ENCODE measurements at regions not wholly inside any gene's neighbourhood (a gene's known extent, or its start where the extent isn't known, plus 50 kb on each side); places are given as distances from the start of the nearest gene placed in this dataset.

DNA sequence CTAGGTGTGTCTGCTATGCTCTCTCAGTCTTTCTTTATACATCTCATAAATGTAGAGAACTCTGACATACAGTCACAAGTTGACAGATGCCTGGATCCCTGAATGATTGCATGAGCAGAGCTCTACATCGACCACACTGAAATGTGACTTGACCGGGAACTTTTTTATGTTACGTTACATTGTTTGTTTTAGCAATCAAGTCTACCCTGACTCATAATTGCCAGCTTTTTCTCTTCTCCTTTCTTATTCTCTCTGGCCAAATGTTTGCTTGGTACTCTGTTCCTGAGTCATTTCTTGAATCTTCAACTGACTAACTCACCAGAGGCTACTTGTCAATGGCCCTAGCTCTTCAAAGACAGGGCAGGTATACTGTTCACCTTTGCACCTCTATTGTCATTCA lies 213.6 kb upstream of the DTNBP1 start:
- WGBS, 2 donors, result 38 to 48% methylated on average over 3 of the region's 3 CpGs
- Histone ChIP-seq H3K36me3 (ENCODE audit: control insufficient read depth in 2 of 2, insufficient read depth in 2 of 2, low read length in 1 of 2) (no peaks in the 10 kb centered on the region), H3K4me3 (ENCODE audit: low read depth in 1 of 2, low read length in 2 of 2) (no peak overlapping the region), H3K27me3 (ENCODE audit: control insufficient read depth in 1 of 2, insufficient read depth in 2 of 2, low read length in 2 of 2) (no peaks in the 10 kb centered on the region), H3K27ac (ENCODE audit: low read depth in 2 of 2, low read length in 1 of 2) (no peak overlapping the region), H3K9me3 (ENCODE audit: control insufficient read depth in 2 of 2, insufficient read depth in 1 of 2, low read depth in 1 of 2, low read length in 1 of 2) (peaks cover 0 to 4% of the 10 kb centered on the region in 2 donors), H3K4me1 (ENCODE audit: control insufficient read depth in 2 of 2, insufficient read depth in 2 of 2, low read length in 1 of 2) (no peaks in the 10 kb centered on the region)

DNA sequence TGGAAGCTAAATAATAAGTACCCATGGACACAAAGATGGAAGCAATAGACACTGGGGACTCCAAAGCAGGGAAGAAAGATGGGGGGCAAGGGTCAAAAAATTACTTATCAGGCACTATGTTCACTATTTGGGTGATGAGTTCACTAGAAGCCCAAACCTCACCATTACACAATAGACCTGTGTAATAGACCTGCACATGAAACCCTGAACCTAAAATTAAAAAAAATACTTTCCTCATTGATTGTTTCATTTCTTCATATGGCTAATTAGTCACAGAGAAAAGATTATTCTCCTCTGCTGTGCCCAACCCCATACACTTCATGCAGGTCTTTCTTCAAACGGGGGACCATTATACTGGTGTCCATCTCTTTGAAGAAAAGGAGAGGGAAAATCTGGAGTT lies 213.0 kb upstream of the DTNBP1 start:
- H3K4me1 ChIP-seq (ENCODE audit: control insufficient read depth in 2 of 2, insufficient read depth in 2 of 2, low read length in 1 of 2), result no peaks in the 10 kb centered on the region
- peaks cover 2 to 4% of the 10 kb centered on the region in 2 donors for H3K9me3 ChIP-seq (ENCODE audit: control insufficient read depth in 2 of 2, insufficient read depth in 1 of 2, low read depth in 1 of 2, low read length in 1 of 2)
- no peaks in the 10 kb centered on the region for H3K27me3 ChIP-seq (ENCODE audit: control insufficient read depth in 1 of 2, insufficient read depth in 2 of 2, low read length in 2 of 2)
- no peak overlapping the region for H3K4me3 ChIP-seq (ENCODE audit: low read depth in 1 of 2, low read length in 2 of 2)
- H3K36me3 ChIP-seq (ENCODE audit: control insufficient read depth in 2 of 2, insufficient read depth in 2 of 2, low read length in 1 of 2), result no peaks in the 10 kb centered on the region
- no peak overlapping the region for H3K27ac ChIP-seq (ENCODE audit: low read depth in 2 of 2, low read length in 1 of 2)
- 87 to 96% methylated on average over 1 of the region's 1 CpG for WGBS, 2 donors

DNA sequence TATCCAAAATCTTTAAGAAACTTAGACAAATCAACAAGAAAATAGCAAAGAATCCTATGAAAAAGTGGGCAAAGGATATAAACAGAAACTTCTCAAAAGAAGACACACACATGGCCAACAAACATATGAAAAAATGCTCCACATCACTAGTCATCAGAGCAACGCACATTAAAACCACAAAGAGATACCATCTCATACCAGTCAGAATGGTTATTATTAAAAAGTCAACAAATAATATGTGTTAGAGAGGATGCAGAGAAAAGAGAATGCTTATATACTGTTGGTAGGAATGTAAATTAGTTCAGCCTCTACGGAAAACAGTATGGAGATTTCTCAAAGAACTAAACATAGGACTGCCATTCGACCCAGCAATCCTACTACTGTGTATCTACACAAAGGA lies 212.0 kb upstream of the DTNBP1 start:
- Histone ChIP-seq H3K4me1 (ENCODE audit: control insufficient read depth in 2 of 2, insufficient read depth in 2 of 2, low read length in 1 of 2) (no peaks in the 10 kb centered on the region), H3K27me3 (ENCODE audit: control insufficient read depth in 1 of 2, insufficient read depth in 2 of 2, low read length in 2 of 2) (no peaks in the 10 kb centered on the region), H3K9me3 (ENCODE audit: control insufficient read depth in 2 of 2, insufficient read depth in 1 of 2, low read depth in 1 of 2, low read length in 1 of 2) (peaks cover 2 to 4% of the 10 kb centered on the region in 2 donors), H3K4me3 (ENCODE audit: low read depth in 1 of 2, low read length in 2 of 2) (no peak overlapping the region), H3K27ac (ENCODE audit: low read depth in 2 of 2, low read length in 1 of 2) (no peak overlapping the region), H3K36me3 (ENCODE audit: control insufficient read depth in 2 of 2, insufficient read depth in 2 of 2, low read length in 1 of 2) (no peaks in the 10 kb centered on the region)
- WGBS, 2 donors, result 87 to 88% methylated on average over 3 of the region's 3 CpGs

GRCh38 chr6:15874326-15874725 lies 211.5 kb upstream of the DTNBP1 start:
- 89 to 90% methylated on average over 2 of the region's 2 CpGs for WGBS, 2 donors
- Histone ChIP-seq H3K9me3 (ENCODE audit: control insufficient read depth in 2 of 2, insufficient read depth in 1 of 2, low read depth in 1 of 2, low read length in 1 of 2) (peaks cover 2 to 4% of the 10 kb centered on the region in 2 donors), H3K27me3 (ENCODE audit: control insufficient read depth in 1 of 2, insufficient read depth in 2 of 2, low read length in 2 of 2) (no peaks in the 10 kb centered on the region), H3K4me3 (ENCODE audit: low read depth in 1 of 2, low read length in 2 of 2) (no peak overlapping the region), H3K36me3 (ENCODE audit: control insufficient read depth in 2 of 2, insufficient read depth in 2 of 2, low read length in 1 of 2) (no peaks in the 10 kb centered on the region), H3K4me1 (ENCODE audit: control insufficient read depth in 2 of 2, insufficient read depth in 2 of 2, low read length in 1 of 2) (no peaks in the 10 kb centered on the region), H3K27ac (ENCODE audit: low read depth in 2 of 2, low read length in 1 of 2) (no peak overlapping the region)

GRCh38 chr6:15872241-15873103 lies 209.6 kb upstream of the DTNBP1 start:
- WGBS, 2 donors, result 78% methylated on average over 11 of the region's 11 CpGs

GRCh38 chr6:15871276-15871675 lies 208.4 kb upstream of the DTNBP1 start:
- Histone ChIP-seq H3K27me3 (ENCODE audit: control insufficient read depth in 1 of 2, insufficient read depth in 2 of 2, low read length in 2 of 2) (no peaks in the 10 kb centered on the region), H3K4me1 (ENCODE audit: control insufficient read depth in 2 of 2, insufficient read depth in 2 of 2, low read length in 1 of 2) (no peaks in the 10 kb centered on the region), H3K36me3 (ENCODE audit: control insufficient read depth in 2 of 2, insufficient read depth in 2 of 2, low read length in 1 of 2) (no peaks in the 10 kb centered on the region), H3K9me3 (ENCODE audit: control insufficient read depth in 2 of 2, insufficient read depth in 1 of 2, low read depth in 1 of 2, low read length in 1 of 2) (peaks cover 2 to 4% of the 10 kb centered on the region in 2 donors), H3K4me3 (ENCODE audit: low read depth in 1 of 2, low read length in 2 of 2) (no peak overlapping the region), H3K27ac (ENCODE audit: low read depth in 2 of 2, low read length in 1 of 2) (no peak overlapping the region)
- WGBS, 2 donors, result 71 to 93% methylated on average over 6 of the region's 6 CpGs

More at GRCh38 chr6:15872241-15873103, 209.6 kb upstream of the DTNBP1 start:
- Histone ChIP-seq H3K27me3 (ENCODE audit: control insufficient read depth in 1 of 2, insufficient read depth in 2 of 2, low read length in 2 of 2) (no peaks in the 10 kb centered on the region), H3K4me1 (ENCODE audit: control insufficient read depth in 2 of 2, insufficient read depth in 2 of 2, low read length in 1 of 2) (no peaks in the 10 kb centered on the region), H3K4me3 (ENCODE audit: low read depth in 1 of 2, low read length in 2 of 2) (no peak overlapping the region), H3K9me3 (ENCODE audit: control insufficient read depth in 2 of 2, insufficient read depth in 1 of 2, low read depth in 1 of 2, low read length in 1 of 2) (peaks cover 2 to 4% of the 10 kb centered on the region in 2 donors), H3K36me3 (ENCODE audit: control insufficient read depth in 2 of 2, insufficient read depth in 2 of 2, low read length in 1 of 2) (no peaks in the 10 kb centered on the region), H3K27ac (ENCODE audit: low read depth in 2 of 2, low read length in 1 of 2) (no peak overlapping the region)

- WGBS, 2 donors, result 64 to 71% methylated on average over 3 of the region's 3 CpGs
- Histone ChIP-seq H3K27ac (ENCODE audit: low read depth in 2 of 2, low read length in 1 of 2) (no peak overlapping the region), H3K9me3 (ENCODE audit: control insufficient read depth in 2 of 2, insufficient read depth in 1 of 2, low read depth in 1 of 2, low read length in 1 of 2) (peaks cover 2 to 4% of the 10 kb centered on the region in 2 donors), H3K27me3 (ENCODE audit: control insufficient read depth in 1 of 2, insufficient read depth in 2 of 2, low read length in 2 of 2) (no peaks in the 10 kb centered on the region), H3K4me3 (ENCODE audit: low read depth in 1 of 2, low read length in 2 of 2) (no peak overlapping the region), H3K36me3 (ENCODE audit: control insufficient read depth in 2 of 2, insufficient read depth in 2 of 2, low read length in 1 of 2) (no peaks in the 10 kb centered on the region), H3K4me1 (ENCODE audit: control insufficient read depth in 2 of 2, insufficient read depth in 2 of 2, low read length in 1 of 2) (no peaks in the 10 kb centered on the region)
Measured at GRCh38 chr6:15870333-15871043, 207.7 kb upstream of the DTNBP1 start.

DNA sequence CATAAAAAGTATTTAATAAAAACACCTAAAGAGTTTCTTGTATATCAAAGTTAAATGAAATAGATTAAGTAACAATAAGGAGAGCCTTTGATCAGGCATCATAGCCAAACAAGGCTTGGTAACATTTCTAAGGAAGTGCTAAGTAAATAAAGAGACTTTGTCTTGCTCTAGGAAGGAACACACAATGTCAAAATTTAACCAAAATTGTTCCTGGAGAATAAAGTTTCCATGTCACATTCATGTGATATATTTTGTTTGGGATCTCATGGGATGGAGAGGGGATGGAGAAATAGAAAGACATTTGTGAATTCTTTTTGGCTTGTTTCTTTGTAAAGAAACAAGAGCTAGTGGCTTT lies 201.9 kb upstream of the DTNBP1 start:
- no peaks in the 10 kb centered on the region for H3K36me3 ChIP-seq (ENCODE audit: control insufficient read depth in 2 of 2, insufficient read depth in 2 of 2, low read length in 1 of 2)
- no peak overlapping the region for H3K27ac ChIP-seq (ENCODE audit: low read depth in 2 of 2, low read length in 1 of 2)
- no peaks in the 10 kb centered on the region for H3K9me3 ChIP-seq (ENCODE audit: control insufficient read depth in 2 of 2, insufficient read depth in 1 of 2, low read depth in 1 of 2, low read length in 1 of 2)
- no peak overlapping the region for H3K4me3 ChIP-seq (ENCODE audit: low read depth in 1 of 2, low read length in 2 of 2)
- peaks cover 0 to 3% of the 10 kb centered on the region in 2 donors for H3K27me3 ChIP-seq (ENCODE audit: control insufficient read depth in 1 of 2, insufficient read depth in 2 of 2, low read length in 2 of 2)
- H3K4me1 ChIP-seq (ENCODE audit: control insufficient read depth in 2 of 2, insufficient read depth in 2 of 2, low read length in 1 of 2), result no peaks in the 10 kb centered on the region

DNA sequence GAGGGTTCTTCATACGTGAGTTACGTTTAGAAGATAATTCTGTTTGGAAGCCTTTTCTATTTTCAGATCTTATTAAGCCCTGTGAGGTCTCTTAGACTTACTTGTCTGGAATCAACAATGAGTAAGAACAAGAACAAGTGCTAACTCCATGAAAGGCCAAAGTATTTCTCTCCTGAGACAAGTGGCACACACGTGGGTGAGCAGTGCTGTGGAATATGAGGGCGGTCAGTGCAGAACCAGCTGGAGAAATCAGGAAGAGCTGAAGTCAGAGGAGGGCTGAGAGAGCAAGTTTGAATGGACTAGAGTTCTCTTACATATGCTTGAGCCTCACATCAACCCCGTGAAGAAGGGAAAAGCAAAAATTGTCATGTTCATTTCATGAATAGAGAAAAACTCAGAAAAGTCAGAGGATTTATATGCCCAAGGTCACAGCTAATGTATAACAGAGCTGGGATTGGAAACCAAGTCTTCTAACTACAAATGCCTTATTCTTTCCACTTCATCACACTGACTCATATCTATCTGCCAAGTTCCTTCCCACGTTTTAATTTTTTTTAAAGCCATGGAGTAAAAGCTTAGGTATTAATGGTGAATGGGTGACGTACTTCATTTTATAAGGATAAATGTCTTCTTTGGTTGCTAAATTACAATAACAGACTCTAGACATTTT lies 201.3 kb upstream of the DTNBP1 start:
- no peaks in the 10 kb centered on the region for H3K4me1 ChIP-seq (ENCODE audit: control insufficient read depth in 2 of 2, insufficient read depth in 2 of 2, low read length in 1 of 2)
- peaks cover 0 to 3% of the 10 kb centered on the region in 2 donors for H3K27me3 ChIP-seq (ENCODE audit: control insufficient read depth in 1 of 2, insufficient read depth in 2 of 2, low read length in 2 of 2)
- 73 to 74% methylated on average over 7 of the region's 7 CpGs for WGBS, 2 donors
- no peaks in the 10 kb centered on the region for H3K36me3 ChIP-seq (ENCODE audit: control insufficient read depth in 2 of 2, insufficient read depth in 2 of 2, low read length in 1 of 2)
- no peaks in the 10 kb centered on the region for H3K9me3 ChIP-seq (ENCODE audit: control insufficient read depth in 2 of 2, insufficient read depth in 1 of 2, low read depth in 1 of 2, low read length in 1 of 2)
- no peak overlapping the region for H3K27ac ChIP-seq (ENCODE audit: low read depth in 2 of 2, low read length in 1 of 2)
- H3K4me3 ChIP-seq (ENCODE audit: low read depth in 1 of 2, low read length in 2 of 2), result no peak overlapping the region
